K562 (cell line): ENCODE measurements at regions not wholly inside any gene's neighbourhood (a gene's known extent, or its start where the extent isn't known, plus 50 kb on each side); places are given as distances from the start of the nearest gene placed in this dataset.

ENCODE experiments used
- BRD4 ChIP-seq: fragments of 200-600 bp; sonication (generic); IDR thresholded peaks from 2 replicates; pipeline ENCODE4 v1.6.1; 2017; ENCODE audit warnings: inconsistent platforms
- EZH2 ChIP-seq: IDR thresholded peaks from 2 replicates; pipeline ENCODE4 v1.6.1; 2012; ENCODE audit warnings: low read depth, mild to moderate bottlenecking, inconsistent platforms, low read length, borderline replicate concordance
- GABPA ChIP-seq: fragments of 200-800 bp; sonication (Bioruptor generic); conservative IDR thresholded peaks from 2 replicates; pipeline ENCODE4 v1.6.1; 2016; ENCODE audit warnings: low read depth, missing genetic modification characterization, missing compliant biosample characterization
- PHB2 ChIP-seq: fragments of 450-650 bp; IDR thresholded peaks from 2 replicates; pipeline ENCODE4 v1.6.1; 2017; ENCODE audit warnings: low read depth
- POLR2A ChIP-seq: fragments of 450-650 bp; conservative IDR thresholded peaks from 2 replicates; pipeline ENCODE4 v1.6.1; 2016
- POLR3A ChIP-seq: IDR thresholded peaks from 2 replicates; pipeline ENCODE4 v1.6.1; 2011; ENCODE audit warnings: borderline replicate concordance, mild to moderate bottlenecking, moderate library complexity; ENCODE audit not compliant: insufficient read length, insufficient read depth; ENCODE audit errors: extremely low read depth
- PPARD ChIP-seq: fragments of 250-450 bp; sonication (Bioruptor Pico); IDR thresholded peaks from 2 replicates; pipeline ENCODE4 v1.8.0; 2022; ENCODE audit warnings: inconsistent platforms, mild to moderate bottlenecking, moderate library complexity
- RFX1 ChIP-seq: fragments of 450-650 bp; IDR thresholded peaks from 2 replicates; pipeline ENCODE4 v1.6.1; 2016; ENCODE audit warnings: mild to moderate bottlenecking, moderate library complexity
- SMARCC2 ChIP-seq: fragments of 450-650 bp; IDR thresholded peaks from 2 replicates; pipeline ENCODE4 v1.6.1; 2017; ENCODE audit warnings: antibody characterized with exemption, moderate library complexity, mild to moderate bottlenecking, low read depth
- SMC3 ChIP-seq: conservative IDR thresholded peaks from 2 replicates; pipeline ENCODE4 v1.6.1; 2011; ENCODE audit warnings: low read depth, low read length, improper control_type of control experiment; ENCODE audit not compliant: insufficient read depth
- SNRNP70 ChIP-seq: fragments of 200-400 bp; formaldehyde crosslinking; optimal IDR thresholded peaks from 2 replicates; pipeline ENCODE3; 2017; ENCODE audit warnings: low read depth, low read length
- TCF7L2 ChIP-seq: fragments of 150-350 bp; IDR thresholded peaks from 2 replicates; pipeline ENCODE4 v1.6.1; 2016; ENCODE audit warnings: low read depth, mild to moderate bottlenecking, low read length, moderate library complexity
- TOE1 ChIP-seq, 2 experiments: fragments of 450-650 bp in 1 of 2; sonication (generic) in 1 of 2; formaldehyde crosslinking in 1 of 2; IDR thresholded peaks; 2 replicates each; pipeline versions ENCODE4 v1.7.1 to v1.8.0; 2016 to 2022; ENCODE audit warnings: borderline replicate concordance in 2 of 2, mild to moderate bottlenecking in 2 of 2, antibody characterized with exemption in 1 of 2, inconsistent platforms in 1 of 2, low read depth in 1 of 2, missing genetic modification reagents in 1 of 2, moderate library complexity in 1 of 2
- ZC3H8 ChIP-seq: fragments of 450-650 bp; IDR thresholded peaks from 2 replicates; pipeline ENCODE4 v1.6.1; 2017
- ZNF124 ChIP-seq: sonication (generic); formaldehyde crosslinking; IDR thresholded peaks from 2 replicates; pipeline ENCODE4 v1.8.1; 2022; ENCODE audit warnings: missing genetic modification reagents
- ZNF311 ChIP-seq: fragments of 250-450 bp; sonication (Bioruptor Pico); IDR thresholded peaks from 2 replicates; pipeline ENCODE4 v1.4.0; 2020; ENCODE audit warnings: mild to moderate bottlenecking, moderate library complexity
- ZNF699 ChIP-seq: fragments of 250-450 bp; sonication (Bioruptor Pico); IDR thresholded peaks from 2 replicates; pipeline ENCODE4 v1.8.0; 2021; ENCODE audit warnings: mild to moderate bottlenecking, moderate library complexity; ENCODE audit not compliant: insufficient replicate concordance
- ZNF764 ChIP-seq: fragments of 250-450 bp; sonication (Bioruptor Pico); IDR thresholded peaks from 2 replicates; pipeline ENCODE4 v1.4.0; 2020; ENCODE audit warnings: low read depth, mild to moderate bottlenecking, moderate library complexity
- ZNF830 ChIP-seq: fragments of 250-450 bp; sonication (Bioruptor Pico); IDR thresholded peaks from 2 replicates; pipeline ENCODE4 v1.5.0; 2021; ENCODE audit warnings: mild to moderate bottlenecking
- TF ChIP-seq, protein P1 (sequence below): sonication (generic); formaldehyde crosslinking; IDR thresholded peaks from 2 replicates; pipeline ENCODE4 v1.8.0; 2023; ENCODE audit warnings: mild to moderate bottlenecking, missing genetic modification reagents
- TF ChIP-seq, protein P2 (sequence below): fragments of 450-650 bp; formaldehyde crosslinking; IDR thresholded peaks from 2 replicates; pipeline ENCODE4 v1.4.0; 2020; ENCODE audit warnings: mild to moderate bottlenecking, moderate library complexity
- TF ChIP-seq, protein P3 (sequence below): sonication (generic); IDR thresholded peaks from 2 replicates; pipeline ENCODE4 v1.6.1; 2016

DNA sequence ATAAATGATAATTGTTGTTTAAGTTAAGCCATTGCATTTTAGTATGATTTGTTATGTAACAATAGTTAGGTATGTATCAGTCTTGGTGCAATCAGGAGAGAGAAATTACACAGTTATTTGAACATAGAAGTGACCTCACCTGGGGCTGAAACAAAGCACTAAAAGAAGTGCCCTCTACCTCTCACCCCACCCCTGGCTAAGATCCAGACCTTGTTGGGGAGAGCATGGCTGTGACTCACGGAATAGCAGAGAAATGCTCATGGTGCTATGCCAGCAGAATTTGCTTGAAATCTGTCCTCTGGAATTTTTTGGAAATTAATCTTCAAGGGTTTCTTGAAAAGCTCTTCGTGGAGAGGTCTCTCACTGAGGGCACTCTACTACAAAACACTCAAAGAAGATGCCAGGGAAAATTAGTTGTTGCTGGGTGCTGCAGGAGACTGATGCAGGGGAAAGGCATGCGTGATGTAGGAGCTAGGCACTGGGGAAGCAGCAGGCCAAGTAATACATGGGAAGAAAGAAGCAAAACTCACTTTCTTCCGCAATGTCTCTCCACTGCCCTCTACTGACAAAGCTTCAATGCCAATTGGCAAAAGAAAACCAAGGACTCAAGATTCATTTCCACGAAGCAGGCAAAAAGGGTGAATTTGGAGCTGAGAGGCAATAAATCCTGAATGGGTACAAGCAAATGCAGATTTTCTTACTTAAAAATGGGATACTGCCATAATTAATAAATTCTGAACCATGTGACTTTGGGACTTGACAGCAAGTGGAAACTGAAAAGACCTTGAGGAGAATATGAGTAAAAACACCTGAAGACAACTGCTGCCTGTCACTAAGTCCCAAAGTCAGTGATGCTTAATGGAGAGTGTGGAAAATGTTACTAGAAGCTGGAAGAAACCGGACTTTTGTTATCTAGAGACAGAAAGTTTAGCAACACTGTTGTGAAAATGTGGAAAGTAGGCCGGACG, 136.3 kb upstream of the ZNF184 start (continued):
- TF ChIP-seq SMC3 (peak; percentile 76), POLR3A (no peak), PHB2 (no peak), TCF7L2 (no peak), ZC3H8 (no peak), ZNF830 (CRISPR knock-in tag) (no peak), SNRNP70 (no peak), ZNF124 (CRISPR knock-in tag) (no peak), ZNF311 (CRISPR knock-in tag) (no peak), BRD4 (no peak), TOE1 (IDR thresholded peaks at IDR 0.05; ENCODE audit: borderline replicate concordance) (no peak), TOE1 (CRISPR knock-in tag; IDR thresholded peaks at IDR 0.05; ENCODE audit: borderline replicate concordance, low read depth) (no peak), PPARD (CRISPR knock-in tag) (no peak), SMARCC2 (no peak), GABPA (tag) (no peak), EZH2 (no peak), POLR2A (no peak), ZNF764 (CRISPR knock-in tag) (peak; percentile 85), ZNF699 (CRISPR knock-in tag) (no peak), RFX1 (no peak)
- TF ChIP-seq, protein P1, sequence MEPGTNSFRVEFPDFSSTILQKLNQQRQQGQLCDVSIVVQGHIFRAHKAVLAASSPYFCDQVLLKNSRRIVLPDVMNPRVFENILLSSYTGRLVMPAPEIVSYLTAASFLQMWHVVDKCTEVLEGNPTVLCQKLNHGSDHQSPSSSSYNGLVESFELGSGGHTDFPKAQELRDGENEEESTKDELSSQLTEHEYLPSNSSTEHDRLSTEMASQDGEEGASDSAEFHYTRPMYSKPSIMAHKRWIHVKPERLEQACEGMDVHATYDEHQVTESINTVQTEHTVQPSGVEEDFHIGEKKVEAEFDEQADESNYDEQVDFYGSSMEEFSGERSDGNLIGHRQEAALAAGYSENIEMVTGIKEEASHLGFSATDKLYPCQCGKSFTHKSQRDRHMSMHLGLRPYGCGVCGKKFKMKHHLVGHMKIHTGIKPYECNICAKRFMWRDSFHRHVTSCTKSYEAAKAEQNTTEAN (CRISPR knock-in tag): no peak
- TF ChIP-seq, protein P2, sequence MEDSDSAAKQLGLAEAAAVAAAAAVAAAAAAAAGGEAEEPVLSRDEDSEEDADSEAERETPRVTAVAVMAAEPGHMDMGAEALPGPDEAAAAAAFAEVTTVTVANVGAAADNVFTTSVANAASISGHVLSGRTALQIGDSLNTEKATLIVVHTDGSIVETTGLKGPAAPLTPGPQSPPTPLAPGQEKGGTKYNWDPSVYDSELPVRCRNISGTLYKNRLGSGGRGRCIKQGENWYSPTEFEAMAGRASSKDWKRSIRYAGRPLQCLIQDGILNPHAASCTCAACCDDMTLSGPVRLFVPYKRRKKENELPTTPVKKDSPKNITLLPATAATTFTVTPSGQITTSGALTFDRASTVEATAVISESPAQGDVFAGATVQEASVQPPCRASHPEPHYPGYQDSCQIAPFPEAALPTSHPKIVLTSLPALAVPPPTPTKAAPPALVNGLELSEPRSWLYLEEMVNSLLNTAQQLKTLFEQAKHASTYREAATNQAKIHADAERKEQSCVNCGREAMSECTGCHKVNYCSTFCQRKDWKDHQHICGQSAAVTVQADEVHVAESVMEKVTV (CRISPR knock-in tag): peak; percentile 63
- TF ChIP-seq, protein P3, sequence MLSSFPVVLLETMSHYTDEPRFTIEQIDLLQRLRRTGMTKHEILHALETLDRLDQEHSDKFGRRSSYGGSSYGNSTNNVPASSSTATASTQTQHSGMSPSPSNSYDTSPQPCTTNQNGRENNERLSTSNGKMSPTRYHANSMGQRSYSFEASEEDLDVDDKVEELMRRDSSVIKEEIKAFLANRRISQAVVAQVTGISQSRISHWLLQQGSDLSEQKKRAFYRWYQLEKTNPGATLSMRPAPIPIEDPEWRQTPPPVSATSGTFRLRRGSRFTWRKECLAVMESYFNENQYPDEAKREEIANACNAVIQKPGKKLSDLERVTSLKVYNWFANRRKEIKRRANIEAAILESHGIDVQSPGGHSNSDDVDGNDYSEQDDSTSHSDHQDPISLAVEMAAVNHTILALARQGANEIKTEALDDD: no peak
